Fibroblast of lung (primary cell): ENCODE measurements at regions not wholly inside any gene's neighbourhood (a gene's known extent, or its start where the extent isn't known, plus 50 kb on each side); places are given as distances from the start of the nearest gene placed in this dataset.

ENCODE experiments used
- DNase-seq, 2 donors: peaks; one replicate each; pipeline versions ENCODE4 v3.0.0 to v3.0.0-alpha.2; 2010; ENCODE audit warnings: low read depth in 2 of 2
- H2AFZ ChIP-seq: 2 replicates; pipeline ENCODE4 v1.5.1; 2012; ENCODE audit warnings: low read length, control low read depth, inconsistent platforms
- H3K27ac ChIP-seq: 2 replicates; pipeline ENCODE4 v1.5.1; 2011; ENCODE audit warnings: low read length, control low read depth; ENCODE audit not compliant: insufficient read depth
- H3K27me3 ChIP-seq: 2 replicates; pipeline ENCODE4 v1.5.1; 2011; ENCODE audit warnings: mild to moderate bottlenecking, low read length; ENCODE audit not compliant: control insufficient read depth, insufficient read depth
- H3K36me3 ChIP-seq: 2 replicates; pipeline ENCODE4 v1.5.1; 2011; ENCODE audit warnings: low read length; ENCODE audit not compliant: control insufficient read depth, insufficient read depth
- H3K4me1 ChIP-seq: 2 replicates; pipeline ENCODE4 v1.5.1; 2011; ENCODE audit warnings: low read length; ENCODE audit not compliant: control insufficient read depth, insufficient read depth; ENCODE audit errors: extremely low read depth
- H3K4me2 ChIP-seq: 2 replicates; pipeline ENCODE4 v1.5.1; 2011; ENCODE audit warnings: low read length, control low read depth; ENCODE audit not compliant: insufficient read depth; ENCODE audit errors: extremely low read depth
- H3K4me3 ChIP-seq, 4 experiments: fragments of 200-600 bp in 1 of 4; sonication (generic) in 1 of 4; replicated peaks in 1 of 4; 2 replicates each; pipeline ENCODE4 v1.5.1; 2011 to 2016; ENCODE audit warnings: low read length in 4 of 4, low read depth in 3 of 4, mild to moderate bottlenecking in 3 of 4, control low read depth in 2 of 4, inconsistent platforms in 1 of 4, mixed read lengths in 1 of 4; ENCODE audit not compliant: insufficient read depth in 1 of 4; ENCODE audit errors: control extremely low read depth in 1 of 4
- H3K79me2 ChIP-seq: 2 replicates; pipeline ENCODE4 v1.5.1; 2012; ENCODE audit warnings: mild to moderate bottlenecking, low read length, inconsistent platforms; ENCODE audit not compliant: control insufficient read depth, insufficient read depth
- H3K9ac ChIP-seq: 2 replicates; pipeline ENCODE4 v1.5.1; 2011; ENCODE audit warnings: mild to moderate bottlenecking, low read length, control low read depth; ENCODE audit not compliant: insufficient read depth
- H3K9me3 ChIP-seq: 2 replicates; pipeline ENCODE4 v1.5.1; 2012; ENCODE audit warnings: low read depth, low read length; ENCODE audit not compliant: control insufficient read depth, insufficient read depth
- H4K20me1 ChIP-seq: 2 replicates; pipeline ENCODE4 v1.5.1; 2011; ENCODE audit warnings: low read length; ENCODE audit not compliant: control insufficient read depth, insufficient read depth; ENCODE audit errors: extremely low read depth
- EZH2 ChIP-seq: IDR thresholded peaks from 2 replicates; pipeline ENCODE4 v1.5.1; 2012; ENCODE audit warnings: low read length, control low read depth, mild to moderate bottlenecking; ENCODE audit errors: missing control alignments
- TF ChIP-seq, protein P1 (sequence below), 2 donors: IDR thresholded peaks in 1 of 2; conservative IDR thresholded peaks in 1 of 2; 1 replicate in 1 of 2; 2 replicates in 1 of 2; pipeline ENCODE4 v1.5.1; 2011 to 2012; ENCODE audit warnings: low read length in 2 of 2, control low read depth in 1 of 2, inconsistent platforms in 1 of 2, low read depth in 1 of 2, mild to moderate bottlenecking in 1 of 2

DNA sequence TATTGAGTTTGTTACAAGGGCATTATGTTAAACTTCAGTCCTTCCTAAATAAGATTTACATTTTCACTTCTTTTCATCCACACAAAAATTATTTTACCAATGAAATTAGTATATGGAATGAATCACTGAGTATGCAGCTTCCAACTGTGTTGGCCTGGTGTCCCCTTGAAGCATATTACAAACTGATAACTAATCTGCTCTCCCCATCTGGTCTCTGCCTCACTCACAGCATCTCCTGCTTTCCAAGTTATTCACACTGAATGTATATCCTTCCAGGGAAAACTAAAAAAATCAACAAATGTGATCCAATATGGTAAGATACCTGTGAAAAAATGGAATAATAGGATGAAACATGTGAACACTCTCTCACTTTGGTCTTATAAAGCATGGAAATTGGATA is 90.0 kb upstream of the NYAP2 start:
- Histone ChIP-seq H3K9me3 (no peaks in the 10 kb centered on the region), H2AFZ (no peak overlapping the region), H3K27me3 (no peaks in the 10 kb centered on the region), H3K9ac (no peak overlapping the region), H3K4me3 (no peak overlapping the region), H3K4me1 (no peaks in the 10 kb centered on the region), H3K27ac (no peak overlapping the region), H3K79me2 (no peaks in the 10 kb centered on the region), H3K4me2 (no peak overlapping the region), H4K20me1 (no peaks in the 10 kb centered on the region), H3K36me3 (no peaks in the 10 kb centered on the region)
- DNase-seq, result no peak
- TF ChIP-seq EZH2, result no peak
- TF ChIP-seq, protein P1, sequence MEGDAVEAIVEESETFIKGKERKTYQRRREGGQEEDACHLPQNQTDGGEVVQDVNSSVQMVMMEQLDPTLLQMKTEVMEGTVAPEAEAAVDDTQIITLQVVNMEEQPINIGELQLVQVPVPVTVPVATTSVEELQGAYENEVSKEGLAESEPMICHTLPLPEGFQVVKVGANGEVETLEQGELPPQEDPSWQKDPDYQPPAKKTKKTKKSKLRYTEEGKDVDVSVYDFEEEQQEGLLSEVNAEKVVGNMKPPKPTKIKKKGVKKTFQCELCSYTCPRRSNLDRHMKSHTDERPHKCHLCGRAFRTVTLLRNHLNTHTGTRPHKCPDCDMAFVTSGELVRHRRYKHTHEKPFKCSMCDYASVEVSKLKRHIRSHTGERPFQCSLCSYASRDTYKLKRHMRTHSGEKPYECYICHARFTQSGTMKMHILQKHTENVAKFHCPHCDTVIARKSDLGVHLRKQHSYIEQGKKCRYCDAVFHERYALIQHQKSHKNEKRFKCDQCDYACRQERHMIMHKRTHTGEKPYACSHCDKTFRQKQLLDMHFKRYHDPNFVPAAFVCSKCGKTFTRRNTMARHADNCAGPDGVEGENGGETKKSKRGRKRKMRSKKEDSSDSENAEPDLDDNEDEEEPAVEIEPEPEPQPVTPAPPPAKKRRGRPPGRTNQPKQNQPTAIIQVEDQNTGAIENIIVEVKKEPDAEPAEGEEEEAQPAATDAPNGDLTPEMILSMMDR (conservative IDR thresholded peaks at IDR 0.05 in 1 of 2, IDR thresholded peaks at IDR 0.05 in 1 of 2; ENCODE audit: low read depth in 1 of 2, low read length in 2 of 2), result no peak

DNA sequence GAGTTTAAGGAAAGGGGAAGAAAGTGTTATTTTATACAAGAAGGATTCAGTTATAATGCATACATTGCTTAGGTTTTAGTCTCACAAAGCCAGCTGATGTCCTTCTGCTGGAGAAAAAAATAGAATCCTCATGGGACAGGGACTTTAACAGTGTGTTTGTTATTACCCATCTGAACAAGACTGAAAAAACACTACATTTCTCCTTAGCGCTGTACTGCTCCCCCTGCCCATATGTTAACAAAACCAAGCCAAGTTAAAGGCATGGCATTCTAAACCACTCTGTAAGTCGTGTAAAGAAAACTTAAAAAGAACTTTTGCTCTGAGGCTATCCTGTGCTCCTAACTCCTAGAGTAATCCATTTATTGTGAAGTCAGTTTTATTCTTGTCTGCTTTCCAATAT is 102.6 kb upstream of the NYAP2 start:
- no peak for TF ChIP-seq EZH2
- TF ChIP-seq, protein P1 (conservative IDR thresholded peaks at IDR 0.05 in 1 of 2, IDR thresholded peaks at IDR 0.05 in 1 of 2; ENCODE audit: low read depth in 1 of 2, low read length in 2 of 2), result no peak
- H4K20me1 ChIP-seq, result no peaks in the 10 kb centered on the region
- no peaks in the 10 kb centered on the region for H3K9me3 ChIP-seq
- no peaks in the 10 kb centered on the region for H3K79me2 ChIP-seq
- no peaks in the 10 kb centered on the region for H3K27me3 ChIP-seq
- no peak for DNase-seq
- H3K4me3 ChIP-seq, result no peak overlapping the region
- no peaks in the 10 kb centered on the region for H3K4me1 ChIP-seq
- H3K4me2 ChIP-seq, result no peak overlapping the region
- H3K9ac ChIP-seq, result no peak overlapping the region
- no peak overlapping the region for H2AFZ ChIP-seq
- H3K27ac ChIP-seq, result no peak overlapping the region
- no peaks in the 10 kb centered on the region for H3K36me3 ChIP-seq

DNA sequence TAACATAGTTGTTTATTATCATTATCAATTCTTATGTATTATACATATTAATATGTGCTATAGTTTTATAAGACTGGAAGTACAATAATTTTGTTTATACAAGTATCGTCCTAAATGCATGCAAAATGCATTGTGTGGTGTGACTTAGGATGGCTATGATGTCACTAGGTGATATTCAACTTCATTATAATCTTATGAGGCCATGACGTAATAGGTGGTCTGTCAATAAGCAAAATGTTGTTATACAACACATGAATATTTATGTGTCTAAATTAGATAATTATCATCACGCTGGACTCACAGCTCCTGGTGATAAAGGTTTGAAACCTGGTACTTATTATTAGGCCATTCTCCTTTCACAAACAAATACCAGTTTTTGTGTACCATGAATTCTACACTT is 104.4 kb upstream of the NYAP2 start:
- H3K36me3 ChIP-seq, result no peaks in the 10 kb centered on the region
- no peak for TF ChIP-seq EZH2
- TF ChIP-seq, protein P1 (conservative IDR thresholded peaks at IDR 0.05 in 1 of 2, IDR thresholded peaks at IDR 0.05 in 1 of 2; ENCODE audit: low read depth in 1 of 2, low read length in 2 of 2), result no peak
- H3K9ac ChIP-seq, result no peak overlapping the region
- no peak overlapping the region for H3K27ac ChIP-seq
- no peak overlapping the region for H3K4me3 ChIP-seq
- H3K4me1 ChIP-seq, result no peaks in the 10 kb centered on the region
- H4K20me1 ChIP-seq, result no peaks in the 10 kb centered on the region
- no peak overlapping the region for H3K4me2 ChIP-seq
- H2AFZ ChIP-seq, result no peak overlapping the region
- DNase-seq, result no peak
- H3K9me3 ChIP-seq, result no peaks in the 10 kb centered on the region
- no peaks in the 10 kb centered on the region for H3K27me3 ChIP-seq
- no peaks in the 10 kb centered on the region for H3K79me2 ChIP-seq
